Mammary epithelial cell (primary cell): ENCODE measurements at regions not wholly inside any gene's neighbourhood (a gene's known extent, or its start where the extent isn't known, plus 50 kb on each side); places are given as distances from the start of the nearest gene placed in this dataset.

Experiments used
- EZH2 ChIP-seq: IDR thresholded peaks from 2 replicates; pipeline ENCODE4 v1.6.1; 2012; ENCODE audit warnings: low read length, inconsistent platforms, borderline replicate concordance
- TF ChIP-seq, protein P1 (sequence below), 2 donors: IDR thresholded peaks in 1 of 2; conservative IDR thresholded peaks in 1 of 2; 2 replicates each; pipeline ENCODE4 v1.5.1; 2011 to 2012; ENCODE audit warnings: inconsistent platforms in 2 of 2, low read length in 2 of 2, mild to moderate bottlenecking in 2 of 2, control low read depth in 1 of 2, low read depth in 1 of 2; ENCODE audit not compliant: insufficient read depth in 1 of 2; ENCODE audit errors: extremely low read depth in 1 of 2

DNA sequence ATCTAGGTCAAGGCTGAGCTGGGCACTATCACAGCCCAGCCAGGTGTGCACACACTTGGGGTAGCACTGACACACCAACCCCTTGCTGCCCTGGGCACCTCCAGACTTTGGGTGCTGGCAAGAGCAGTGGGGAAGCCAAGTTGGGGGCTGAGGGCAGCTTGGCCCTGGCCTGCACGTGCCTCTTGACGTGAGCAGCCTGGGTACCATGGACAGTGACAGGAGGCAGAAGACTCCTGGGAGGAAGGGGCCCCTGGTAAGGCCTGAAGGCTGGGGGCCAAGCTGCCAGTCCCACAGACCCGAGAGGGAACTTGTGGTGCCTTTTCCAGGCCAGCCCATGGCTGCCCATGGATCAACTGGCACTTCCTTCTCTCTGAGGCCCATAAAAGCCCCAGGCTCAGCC lies 124.1 kb upstream of the SFSWAP start:
- TF ChIP-seq, protein P1, sequence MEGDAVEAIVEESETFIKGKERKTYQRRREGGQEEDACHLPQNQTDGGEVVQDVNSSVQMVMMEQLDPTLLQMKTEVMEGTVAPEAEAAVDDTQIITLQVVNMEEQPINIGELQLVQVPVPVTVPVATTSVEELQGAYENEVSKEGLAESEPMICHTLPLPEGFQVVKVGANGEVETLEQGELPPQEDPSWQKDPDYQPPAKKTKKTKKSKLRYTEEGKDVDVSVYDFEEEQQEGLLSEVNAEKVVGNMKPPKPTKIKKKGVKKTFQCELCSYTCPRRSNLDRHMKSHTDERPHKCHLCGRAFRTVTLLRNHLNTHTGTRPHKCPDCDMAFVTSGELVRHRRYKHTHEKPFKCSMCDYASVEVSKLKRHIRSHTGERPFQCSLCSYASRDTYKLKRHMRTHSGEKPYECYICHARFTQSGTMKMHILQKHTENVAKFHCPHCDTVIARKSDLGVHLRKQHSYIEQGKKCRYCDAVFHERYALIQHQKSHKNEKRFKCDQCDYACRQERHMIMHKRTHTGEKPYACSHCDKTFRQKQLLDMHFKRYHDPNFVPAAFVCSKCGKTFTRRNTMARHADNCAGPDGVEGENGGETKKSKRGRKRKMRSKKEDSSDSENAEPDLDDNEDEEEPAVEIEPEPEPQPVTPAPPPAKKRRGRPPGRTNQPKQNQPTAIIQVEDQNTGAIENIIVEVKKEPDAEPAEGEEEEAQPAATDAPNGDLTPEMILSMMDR (conservative IDR thresholded peaks at IDR 0.05 in 1 of 2, IDR thresholded peaks at IDR 0.05 in 1 of 2; ENCODE audit: extremely low read depth in 1 of 2, insufficient read depth in 1 of 2, low read depth in 1 of 2, low read length in 2 of 2) = no peak
- no peak for TF ChIP-seq EZH2
